Right lobe of liver (tissue), 6 donors: ENCODE measurements at regions not wholly inside any gene's neighbourhood (a gene's known extent, or its start where the extent isn't known, plus 50 kb on each side); places are given as distances from the start of the nearest gene placed in this dataset.

Source experiments
- ATAC-seq, 4 donors: fragments of 200-7000 bp; cut with Tn5 transposase; one replicate each; pipeline ENCODE4 v1.9.1; 2020; ENCODE audit warnings: mild to moderate bottlenecking in 4 of 4, moderate library complexity in 4 of 4
- DNase-seq, 3 donors: peaks; one replicate each; pipeline ENCODE4 v3.0.0-alpha.2; 2020
- H3K27ac ChIP-seq, 3 donors: fragments of 200-600 bp; one replicate each; pipeline ENCODE4 v1.8.0; 2022
- H3K27me3 ChIP-seq, 2 donors: fragments of 200-600 bp; one replicate each; pipeline ENCODE4 v1.8.0; 2022
- H3K36me3 ChIP-seq, 4 donors: fragments of 200-600 bp; sonication (generic) in 1 of 4; one replicate each; pipeline versions ENCODE4 v1.5.1 to v1.8.0; 2017 to 2022; ENCODE audit warnings: control low read depth in 1 of 4
- H3K4me1 ChIP-seq, 4 donors: fragments of 200-600 bp; sonication (generic) in 1 of 4; one replicate each; pipeline versions ENCODE4 v1.5.1 to v1.8.0; 2017 to 2022; ENCODE audit warnings: control low read depth in 1 of 4
- H3K4me3 ChIP-seq, 3 donors: fragments of 200-600 bp; one replicate each; pipeline ENCODE4 v1.8.0; 2022
- H3K9me3 ChIP-seq, 4 donors: fragments of 200-600 bp; sonication (generic) in 1 of 4; one replicate each; pipeline versions ENCODE4 v1.5.1 to v1.8.0; 2017 to 2022; ENCODE audit warnings: control low read depth in 1 of 4
- POLR2A ChIP-seq: fragments of 450-650 bp; IDR thresholded peaks from one replicate; pipeline ENCODE4 v1.6.1; 2017; ENCODE audit warnings: antibody characterized with exemption, mild to moderate bottlenecking
- WGBS: methylation state at CpG from one replicate; pipeline ENCODE4 v1.1.6; 2018; ENCODE audit warnings: low coverage, low lambda C conversion rate; ENCODE audit not compliant: insufficient coverage; ENCODE audit errors: missing lambda C conversion rate; 5-methylcytosine and 5-hydroxymethylcytosine counted together
- intact Hi-C, 2 donors: fragments of 100-400 bp; cut with DNase I; formaldehyde crosslinking; loops; one replicate each; pipeline versions ENCODE4 v1.11.2 to v1.14.1; 2022
- TF ChIP-seq, protein P1 (sequence below), 4 donors: fragments of 200-600 bp in 3 of 4; fragments of 450-650 bp in 1 of 4; IDR thresholded peaks; one replicate each; pipeline versions ENCODE4 v1.5.1 to v1.8.0; 2016 to 2022; ENCODE audit warnings: antibody characterized with exemption in 4 of 4, mild to moderate bottlenecking in 2 of 4
- donor health status: DM: no; HTN: yes; CAD: no.
- donor health status: DM: no; HTN: no; CAD: no.
- donor health status: DM: no; HTN: no; CAD: no.
- donor health status: DM: no; HTN: yes; CAD: no.
- donor health status: DM: no; HTN: yes; CAD: no.

DNA sequence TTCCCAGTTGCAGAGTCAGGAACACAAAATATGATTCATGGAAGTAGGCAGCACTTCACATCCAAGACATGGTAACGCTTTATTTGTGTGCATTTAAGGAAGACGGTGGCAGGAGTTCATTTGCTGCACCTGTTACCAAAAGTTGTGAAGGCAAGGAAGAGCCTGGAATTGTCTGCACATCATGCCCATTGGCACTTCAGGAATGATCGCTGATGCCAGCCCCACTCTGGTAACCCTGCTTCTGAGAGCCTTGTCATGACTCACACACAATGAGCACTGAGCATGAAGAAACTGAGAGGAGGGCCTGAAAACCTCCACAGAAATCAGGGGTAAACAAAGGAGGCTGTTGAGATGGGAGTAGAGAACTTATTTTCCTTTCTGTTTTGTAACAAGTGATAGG, 181.1 kb downstream of the RPS12 start:
- no peaks in the 10 kb centered on the region for H3K36me3 ChIP-seq
- H3K27ac ChIP-seq = no peak overlapping the region
- no peak for ATAC-seq
- WGBS = 58% methylated on average over 3 of the region's 3 CpGs
- TF ChIP-seq, protein P1, sequence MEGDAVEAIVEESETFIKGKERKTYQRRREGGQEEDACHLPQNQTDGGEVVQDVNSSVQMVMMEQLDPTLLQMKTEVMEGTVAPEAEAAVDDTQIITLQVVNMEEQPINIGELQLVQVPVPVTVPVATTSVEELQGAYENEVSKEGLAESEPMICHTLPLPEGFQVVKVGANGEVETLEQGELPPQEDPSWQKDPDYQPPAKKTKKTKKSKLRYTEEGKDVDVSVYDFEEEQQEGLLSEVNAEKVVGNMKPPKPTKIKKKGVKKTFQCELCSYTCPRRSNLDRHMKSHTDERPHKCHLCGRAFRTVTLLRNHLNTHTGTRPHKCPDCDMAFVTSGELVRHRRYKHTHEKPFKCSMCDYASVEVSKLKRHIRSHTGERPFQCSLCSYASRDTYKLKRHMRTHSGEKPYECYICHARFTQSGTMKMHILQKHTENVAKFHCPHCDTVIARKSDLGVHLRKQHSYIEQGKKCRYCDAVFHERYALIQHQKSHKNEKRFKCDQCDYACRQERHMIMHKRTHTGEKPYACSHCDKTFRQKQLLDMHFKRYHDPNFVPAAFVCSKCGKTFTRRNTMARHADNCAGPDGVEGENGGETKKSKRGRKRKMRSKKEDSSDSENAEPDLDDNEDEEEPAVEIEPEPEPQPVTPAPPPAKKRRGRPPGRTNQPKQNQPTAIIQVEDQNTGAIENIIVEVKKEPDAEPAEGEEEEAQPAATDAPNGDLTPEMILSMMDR (IDR thresholded peaks at IDR 0.05) = no peak
- TF ChIP-seq POLR2A = no peak
- H3K9me3 ChIP-seq = no peaks in the 10 kb centered on the region
- H3K4me3 ChIP-seq = no peak overlapping the region
- no peaks in the 10 kb centered on the region for H3K4me1 ChIP-seq
- no peak for DNase-seq
- H3K27me3 ChIP-seq = no peaks in the 10 kb centered on the region
- intact Hi-C loops = no loop called here

DNA sequence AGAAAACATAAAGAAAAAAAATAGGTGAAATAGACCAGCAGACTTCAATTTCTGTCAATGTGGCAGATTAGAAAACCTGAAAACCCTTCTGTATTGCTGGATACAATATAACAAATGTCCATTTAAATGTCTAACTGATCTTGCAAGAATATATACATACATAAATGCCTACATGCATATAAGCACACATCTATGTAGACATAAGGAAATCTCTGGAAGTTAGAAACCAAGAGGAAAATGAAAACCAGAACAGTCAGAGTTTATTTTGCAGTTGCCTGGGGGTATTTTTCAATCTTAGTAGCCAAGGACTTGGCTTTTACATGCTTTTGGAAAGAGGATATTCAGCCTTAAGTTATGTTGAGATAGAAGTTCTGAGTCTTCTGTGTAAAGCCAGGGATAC, 184.0 kb downstream of the RPS12 start:
- intact Hi-C loops = no loop called here
- Histone ChIP-seq H3K27ac (no peak overlapping the region), H3K27me3 (no peaks in the 10 kb centered on the region), H3K4me3 (no peak overlapping the region), H3K9me3 (no peaks in the 10 kb centered on the region), H3K36me3 (no peaks in the 10 kb centered on the region), H3K4me1 (no peaks in the 10 kb centered on the region)
- TF ChIP-seq, protein P1 (IDR thresholded peaks at IDR 0.05) = no peak
- no peak for TF ChIP-seq POLR2A
- DNase-seq (no peak), ATAC-seq (no peak)

DNA sequence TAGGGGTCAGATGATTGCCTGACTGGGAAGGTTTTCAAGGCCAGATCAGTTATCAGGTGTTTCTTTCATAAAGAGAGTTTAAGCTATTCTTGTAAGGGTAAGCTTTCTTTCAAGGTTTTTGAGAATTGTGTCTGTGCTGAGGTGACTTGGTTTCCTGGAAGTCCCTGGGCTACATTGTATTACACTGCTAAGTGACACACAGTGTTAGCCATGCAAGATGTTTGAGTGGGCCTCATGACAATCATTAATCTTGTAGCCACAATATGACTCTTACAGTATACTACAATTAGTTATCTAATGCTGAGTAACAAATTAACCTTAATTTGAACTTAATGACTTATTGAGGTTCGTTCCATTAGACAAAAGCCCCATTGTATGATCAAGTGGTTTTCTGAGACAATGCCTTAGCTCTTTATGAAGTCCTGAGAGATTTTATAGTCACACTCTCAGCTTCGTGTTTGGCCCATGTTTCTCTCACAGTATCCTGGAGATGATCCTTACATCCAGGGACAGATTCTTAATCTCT, 186.7 kb downstream of the RPS12 start:
- H3K27ac ChIP-seq = no peak overlapping the region
- intact Hi-C loops = no loop called here
- H3K4me1 ChIP-seq = no peaks in the 10 kb centered on the region
- DNase-seq (no peak), ATAC-seq (no peak)
- H3K27me3 ChIP-seq = peaks cover 0 to 6% of the 10 kb centered on the region in 2 donors
- 36% methylated on average over 2 of the region's 2 CpGs for WGBS
- H3K36me3 ChIP-seq = no peaks in the 10 kb centered on the region
- H3K9me3 ChIP-seq = no peaks in the 10 kb centered on the region
- no peak overlapping the region for H3K4me3 ChIP-seq
- no peak for TF ChIP-seq POLR2A
- TF ChIP-seq, protein P1 (IDR thresholded peaks at IDR 0.05) = no peak

DNA sequence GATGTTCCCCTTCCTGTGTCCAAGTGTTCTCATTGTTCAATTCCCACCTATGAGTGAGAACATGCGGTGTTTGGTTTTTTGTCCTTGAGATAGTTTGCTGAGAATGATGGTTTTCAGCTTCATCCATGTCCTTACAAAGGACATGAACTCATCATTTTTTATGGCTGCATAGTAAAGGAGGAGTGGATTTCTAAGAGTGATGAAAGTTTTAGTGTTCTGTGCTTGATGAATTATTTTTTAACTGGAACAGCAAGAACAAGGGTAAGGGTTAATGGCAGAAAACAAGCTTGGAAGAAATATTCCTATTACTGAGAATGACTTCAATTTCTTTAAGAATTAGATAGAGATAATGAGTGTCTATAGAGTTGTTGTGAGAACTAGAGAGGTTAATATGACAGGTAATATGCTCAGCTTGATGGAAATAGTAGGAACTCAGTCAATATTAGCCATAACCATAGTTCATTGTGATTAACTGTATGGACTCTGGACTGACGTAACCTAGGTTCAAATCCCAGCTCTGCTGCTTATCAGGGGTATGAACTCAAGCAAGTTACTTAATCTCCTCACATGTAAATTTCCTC, 190.0 kb downstream of the RPS12 start:
- H3K27ac ChIP-seq = no peak overlapping the region
- WGBS = 92% methylated on average over 2 of the region's 2 CpGs
- no peaks in the 10 kb centered on the region for H3K4me1 ChIP-seq
- ATAC-seq (no peak), DNase-seq (no peak)
- intact Hi-C loops = no loop called here
- no peak for TF ChIP-seq POLR2A
- TF ChIP-seq, protein P1 (IDR thresholded peaks at IDR 0.05) = no peak
- no peaks in the 10 kb centered on the region for H3K9me3 ChIP-seq
- peaks cover 0 to 6% of the 10 kb centered on the region in 2 donors for H3K27me3 ChIP-seq
- no peaks in the 10 kb centered on the region for H3K36me3 ChIP-seq
- H3K4me3 ChIP-seq = no peak overlapping the region

DNA sequence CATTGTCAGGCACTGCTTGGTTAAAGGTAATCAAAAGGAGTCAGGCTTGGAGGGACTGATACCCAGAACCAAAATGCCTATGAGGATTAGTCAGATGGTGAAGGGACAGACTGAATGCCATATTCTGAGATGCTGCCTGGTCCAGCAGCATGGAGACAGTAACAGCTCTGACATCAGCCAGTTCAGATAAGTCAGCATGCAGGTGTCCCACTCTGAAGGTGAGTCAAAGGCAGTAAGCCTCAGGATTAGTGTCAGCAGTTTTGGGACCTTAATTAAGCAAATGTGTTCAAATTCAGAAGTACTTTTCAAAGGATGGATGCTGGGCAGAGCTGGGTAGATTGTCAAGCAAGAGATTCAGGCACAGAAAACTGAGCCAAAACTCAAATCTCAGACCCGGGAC, 198.4 kb downstream of the RPS12 start:
- intact Hi-C loops = no loop called here
- no peak for ATAC-seq

More for the DNA sequence above, 198.4 kb downstream of the RPS12 start:
- Histone ChIP-seq H3K4me1 (no peaks in the 10 kb centered on the region), H3K4me3 (no peak overlapping the region), H3K36me3 (no peaks in the 10 kb centered on the region), H3K27me3 (no peaks in the 10 kb centered on the region), H3K9me3 (no peaks in the 10 kb centered on the region), H3K27ac (no peak overlapping the region)
- WGBS = 50% methylated on average over 1 of the region's 1 CpG
- no peak for DNase-seq
- TF ChIP-seq POLR2A = no peak
- TF ChIP-seq, protein P1 (IDR thresholded peaks at IDR 0.05) = no peak
